ENCODE measurements at regions not wholly inside any gene's neighbourhood (a gene's known extent, or its start where the extent isn't known, plus 50 kb on each side); places are given as distances from the start of the nearest gene placed in this dataset.

GRCh38 chr13:43981512-43982301 lies 102.0 kb downstream of the LACC1 start:
- no peak for TF ChIP-seq CTCF (conservative IDR thresholded peaks at IDR 0.05 in 1 of 2, IDR thresholded peaks at IDR 0.05 in 1 of 2; ENCODE audit: low read depth in 1 of 2, low read length in 2 of 2)
- TF ChIP-seq EZH2 (IDR thresholded peaks at IDR 0.05; ENCODE audit: low read length, missing control alignments) = no peak
- no peaks in the 10 kb centered on the region for H4K20me1 ChIP-seq (ENCODE audit: control insufficient read depth, extremely low read depth, insufficient read depth, low read length)
- H3K36me3 ChIP-seq (ENCODE audit: control insufficient read depth, insufficient read depth, low read length) = no peaks in the 10 kb centered on the region
- H3K4me2 ChIP-seq (ENCODE audit: extremely low read depth, insufficient read depth, low read length) = no peak overlapping the region
- no peaks in the 10 kb centered on the region for H3K4me1 ChIP-seq (ENCODE audit: control insufficient read depth, extremely low read depth, insufficient read depth, low read length)
- H3K27ac ChIP-seq (ENCODE audit: insufficient read depth, low read length) = no peak overlapping the region
- no peak for DNase-seq (ENCODE audit: low read depth in 2 of 2)
- H3K9me3 ChIP-seq (ENCODE audit: control insufficient read depth, insufficient read depth, low read depth, low read length) = no peaks in the 10 kb centered on the region
- no peaks in the 10 kb centered on the region for H3K79me2 ChIP-seq (ENCODE audit: control insufficient read depth, insufficient read depth, low read length)
- no peaks in the 10 kb centered on the region for H3K27me3 ChIP-seq (ENCODE audit: control insufficient read depth, insufficient read depth, low read length)
- no peak overlapping the region for H3K9ac ChIP-seq (ENCODE audit: insufficient read depth, low read length)
- no peak overlapping the region for H3K4me3 ChIP-seq (replicated peaks in 1 of 4; ENCODE audit: control extremely low read depth in 1 of 4, insufficient read depth in 1 of 4, low read depth in 3 of 4, low read length in 4 of 4)
- no peak overlapping the region for H2AFZ ChIP-seq (ENCODE audit: low read length)

- no peak overlapping the region for H3K4me2 ChIP-seq (ENCODE audit: extremely low read depth, insufficient read depth, low read length)
- no peak overlapping the region for H3K4me3 ChIP-seq (replicated peaks in 1 of 4; ENCODE audit: control extremely low read depth in 1 of 4, insufficient read depth in 1 of 4, low read depth in 3 of 4, low read length in 4 of 4)
- H3K27me3 ChIP-seq (ENCODE audit: control insufficient read depth, insufficient read depth, low read length) = no peaks in the 10 kb centered on the region
- H3K36me3 ChIP-seq (ENCODE audit: control insufficient read depth, insufficient read depth, low read length) = no peaks in the 10 kb centered on the region
- H4K20me1 ChIP-seq (ENCODE audit: control insufficient read depth, extremely low read depth, insufficient read depth, low read length) = no peaks in the 10 kb centered on the region
- no peak overlapping the region for H3K27ac ChIP-seq (ENCODE audit: insufficient read depth, low read length)
- no peaks in the 10 kb centered on the region for H3K9me3 ChIP-seq (ENCODE audit: control insufficient read depth, insufficient read depth, low read depth, low read length)
- no peak for TF ChIP-seq EZH2 (IDR thresholded peaks at IDR 0.05; ENCODE audit: low read length, missing control alignments)
- TF ChIP-seq CTCF (conservative IDR thresholded peaks at IDR 0.05 in 1 of 2, IDR thresholded peaks at IDR 0.05 in 1 of 2; ENCODE audit: low read depth in 1 of 2, low read length in 2 of 2) = no peak
- peak in 1 of 2 donors; percentile 17 for DNase-seq (ENCODE audit: low read depth in 2 of 2)
- H3K9ac ChIP-seq (ENCODE audit: insufficient read depth, low read length) = no peak overlapping the region
- no peak overlapping the region for H2AFZ ChIP-seq (ENCODE audit: low read length)
- H3K79me2 ChIP-seq (ENCODE audit: control insufficient read depth, insufficient read depth, low read length) = no peaks in the 10 kb centered on the region
- H3K4me1 ChIP-seq (ENCODE audit: control insufficient read depth, extremely low read depth, insufficient read depth, low read length) = no peaks in the 10 kb centered on the region
Measured at GRCh38 chr13:43983373-43983772, 103.7 kb downstream of the LACC1 start.

- no peak for DNase-seq (ENCODE audit: low read depth in 2 of 2)
- Histone ChIP-seq H3K27me3 (ENCODE audit: control insufficient read depth, insufficient read depth, low read length) (no peaks in the 10 kb centered on the region), H3K9ac (ENCODE audit: insufficient read depth, low read length) (no peak overlapping the region), H3K9me3 (ENCODE audit: control insufficient read depth, insufficient read depth, low read depth, low read length) (no peaks in the 10 kb centered on the region), H3K4me1 (ENCODE audit: control insufficient read depth, extremely low read depth, insufficient read depth, low read length) (no peaks in the 10 kb centered on the region), H3K4me2 (ENCODE audit: extremely low read depth, insufficient read depth, low read length) (no peak overlapping the region), H3K36me3 (ENCODE audit: control insufficient read depth, insufficient read depth, low read length) (no peaks in the 10 kb centered on the region), H2AFZ (ENCODE audit: low read length) (no peak overlapping the region), H3K4me3 (replicated peaks in 1 of 4; ENCODE audit: control extremely low read depth in 1 of 4, insufficient read depth in 1 of 4, low read depth in 3 of 4, low read length in 4 of 4) (no peak overlapping the region), H3K79me2 (ENCODE audit: control insufficient read depth, insufficient read depth, low read length) (no peaks in the 10 kb centered on the region), H3K27ac (ENCODE audit: insufficient read depth, low read length) (no peak overlapping the region), H4K20me1 (ENCODE audit: control insufficient read depth, extremely low read depth, insufficient read depth, low read length) (no peaks in the 10 kb centered on the region)
- TF ChIP-seq EZH2 (IDR thresholded peaks at IDR 0.05; ENCODE audit: low read length, missing control alignments) (no peak), CTCF (conservative IDR thresholded peaks at IDR 0.05 in 1 of 2, IDR thresholded peaks at IDR 0.05 in 1 of 2; ENCODE audit: low read depth in 1 of 2, low read length in 2 of 2) (no peak)
Measured at GRCh38 chr13:43984292-43984691, 104.6 kb downstream of the LACC1 start.

Data from fibroblast of lung (primary cell).